HG02623 (cell line): ENCODE measurements at regions not wholly inside any gene's neighbourhood (a gene's known extent, or its start where the extent isn't known, plus 50 kb on each side); places are given as distances from the start of the nearest gene placed in this dataset.
"Not testable (repeated sequence)": the region's sequence is repeated elsewhere in the genome, so short reads cannot be mapped to it uniquely, and the experiment has no call there.

Experiments
- ATAC-seq: cut with Tn5 transposase; IDR thresholded peaks from one replicate; pipeline ENCODE4 v1.9.1; 2021; ENCODE audit warnings: moderate library complexity; ENCODE audit not compliant: unreplicated experiment

DNA sequence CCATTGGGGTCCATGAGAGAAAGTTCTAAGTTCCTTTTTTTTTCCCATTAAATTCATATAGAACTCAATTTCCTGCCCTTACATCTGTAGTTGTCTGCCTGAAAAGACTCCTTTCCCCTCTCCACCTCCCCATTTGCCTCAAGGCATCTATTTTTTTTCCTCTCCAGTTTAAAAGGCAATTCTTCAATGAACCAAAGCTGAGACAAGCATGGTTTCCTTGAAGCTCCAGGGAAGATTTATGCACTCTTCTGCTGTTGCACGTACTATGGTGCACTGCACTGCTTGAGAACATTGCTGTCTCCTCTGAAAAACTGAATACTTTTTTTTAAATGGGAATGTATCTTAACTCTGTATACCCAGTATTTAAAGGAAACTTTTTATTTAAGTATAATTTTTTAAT is 465.2 kb downstream of the CD83 start:
- ATAC-seq, result no peak

- ATAC-seq, result no peak
Measured at GRCh38 chr6:14583826-14584225, 466.3 kb downstream of the CD83 start.

GRCh38 chr6:14584450-14584849 is 466.9 kb downstream of the CD83 start:
- no peak for ATAC-seq

DNA sequence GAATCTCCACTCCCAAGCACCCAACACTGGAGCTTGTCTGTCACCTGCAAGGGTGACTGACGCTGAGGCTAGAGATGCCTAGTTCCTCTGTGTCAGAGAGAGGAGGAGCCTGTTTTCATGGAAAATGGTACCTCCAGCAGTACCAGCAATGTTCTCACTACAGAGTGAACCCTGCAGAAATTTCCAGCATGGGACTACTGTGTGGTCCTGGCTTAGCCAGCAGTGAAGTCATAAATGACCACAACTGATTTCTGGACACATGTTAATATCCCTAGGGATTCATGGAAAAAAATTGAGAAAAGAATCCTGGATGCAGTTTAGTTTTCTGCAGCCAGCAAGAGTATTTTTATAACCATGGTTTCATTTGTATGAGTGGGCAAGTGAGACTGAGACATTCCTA is 468.1 kb downstream of the CD83 start:
- ATAC-seq, result no peak

GRCh38 chr6:14589175-14589574 is 471.6 kb downstream of the CD83 start:
- no peak for ATAC-seq

GRCh38 chr6:14590586-14590985 is 473.0 kb downstream of the CD83 start:
- ATAC-seq, result no peak

DNA sequence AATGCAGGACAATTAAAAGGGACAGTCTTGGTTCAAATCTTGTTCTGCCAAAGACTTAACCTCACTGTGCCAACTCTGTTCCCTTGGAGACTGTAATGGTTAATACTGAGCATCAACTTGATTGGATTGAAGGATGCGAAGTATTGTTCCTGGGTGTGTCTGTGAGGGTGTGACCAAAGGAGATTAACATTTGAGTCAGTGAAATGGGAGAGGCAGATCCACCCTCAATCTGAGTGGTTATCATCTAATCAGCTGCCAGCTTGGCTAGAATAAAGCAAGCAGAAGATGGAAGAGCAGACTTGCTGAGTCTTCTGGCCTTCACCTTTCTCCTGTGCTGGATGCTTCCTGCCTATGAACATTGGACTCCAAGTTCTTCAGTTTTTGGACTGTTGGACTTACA is 474.4 kb downstream of the CD83 start:
- no peak for ATAC-seq

- no peak for ATAC-seq
Measured at GRCh38 chr6:14593286-14593685, 475.7 kb downstream of the CD83 start.

DNA sequence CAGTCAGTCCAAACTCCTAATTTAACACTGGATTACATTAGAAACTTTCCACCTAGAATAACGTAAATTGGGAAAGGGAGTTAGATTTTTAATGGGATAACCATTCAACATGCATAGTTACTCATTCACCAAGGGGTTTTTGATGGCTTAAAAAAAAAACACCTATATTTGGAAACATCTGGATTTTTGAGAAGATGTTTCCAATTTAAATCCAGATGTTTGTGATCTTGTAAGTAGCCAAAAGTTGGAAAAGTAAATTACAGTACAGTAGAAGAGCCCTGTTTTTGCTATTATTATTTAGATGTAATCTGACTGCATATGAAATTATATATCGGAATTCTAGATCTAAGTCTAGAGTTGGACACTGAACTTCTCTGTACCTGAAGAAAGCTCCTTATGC is 478.2 kb downstream of the CD83 start:
- no peak for ATAC-seq

- no peak for ATAC-seq
Measured at GRCh38 chr6:14596410-14596809, 478.8 kb downstream of the CD83 start.

- ATAC-seq, result no peak
Measured at GRCh38 chr6:14597090-14597489, 479.5 kb downstream of the CD83 start.

DNA sequence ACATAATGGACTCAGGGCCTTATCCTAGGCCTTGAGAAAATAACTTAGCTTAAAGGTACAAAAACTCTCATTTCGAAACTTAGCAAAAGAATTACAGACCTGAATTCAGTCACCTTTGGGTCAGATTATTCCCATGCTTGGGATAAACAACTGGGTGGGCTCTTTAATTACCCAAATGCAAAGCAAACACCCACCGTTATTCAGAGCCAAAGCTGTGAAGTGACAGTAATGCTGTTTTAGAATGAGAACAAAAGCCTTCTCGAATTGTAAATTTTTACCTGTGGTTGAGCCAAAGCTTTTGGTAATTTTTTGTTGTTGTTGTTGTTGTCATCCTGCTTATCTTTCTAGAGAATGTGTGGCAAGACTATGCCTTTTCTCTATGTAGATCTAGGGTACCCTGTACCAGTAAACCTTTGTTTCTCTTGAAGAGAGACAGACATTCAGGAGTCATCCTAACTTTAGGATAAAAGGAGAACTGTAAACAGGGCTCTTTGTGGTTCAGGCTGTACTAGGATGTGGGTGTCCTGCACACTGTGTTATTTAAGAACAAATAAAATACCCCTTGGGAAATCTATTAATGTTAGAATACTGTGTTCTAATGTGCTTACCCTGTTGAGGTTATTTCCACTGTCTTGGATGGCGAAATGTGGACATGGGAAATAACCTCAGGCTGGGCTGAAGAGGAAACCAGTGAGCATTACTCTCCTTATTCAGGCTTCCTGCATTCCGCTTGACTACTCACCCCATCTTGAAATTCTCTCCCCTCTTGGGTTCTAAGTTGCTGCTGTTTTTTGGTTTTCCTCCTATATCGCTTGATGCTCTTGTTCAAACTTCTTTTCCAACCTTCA is 480.7 kb downstream of the CD83 start:
- no peak for ATAC-seq

GRCh38 chr6:14600306-14600705 is 482.7 kb downstream of the CD83 start:
- not testable (repeated sequence) for ATAC-seq

DNA sequence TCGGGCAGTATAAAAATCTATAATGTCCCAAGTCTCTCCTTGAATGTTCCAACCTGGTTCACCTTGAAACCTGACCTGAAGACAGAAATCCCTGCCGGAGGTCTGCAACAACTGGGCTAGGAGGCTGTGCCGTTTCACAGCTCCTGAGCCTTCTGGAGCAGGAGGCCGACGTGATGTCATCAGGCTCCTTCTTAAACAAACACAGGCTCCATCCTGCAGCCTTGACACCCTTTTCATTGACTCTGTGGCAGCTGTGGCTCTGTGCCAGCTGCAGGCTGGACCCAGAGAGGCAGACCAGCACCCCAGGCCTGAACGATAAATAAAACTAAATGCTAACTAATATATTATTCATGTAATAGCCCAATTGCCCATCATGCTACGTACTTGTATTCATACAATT is 483.9 kb downstream of the CD83 start:
- no peak for ATAC-seq

DNA sequence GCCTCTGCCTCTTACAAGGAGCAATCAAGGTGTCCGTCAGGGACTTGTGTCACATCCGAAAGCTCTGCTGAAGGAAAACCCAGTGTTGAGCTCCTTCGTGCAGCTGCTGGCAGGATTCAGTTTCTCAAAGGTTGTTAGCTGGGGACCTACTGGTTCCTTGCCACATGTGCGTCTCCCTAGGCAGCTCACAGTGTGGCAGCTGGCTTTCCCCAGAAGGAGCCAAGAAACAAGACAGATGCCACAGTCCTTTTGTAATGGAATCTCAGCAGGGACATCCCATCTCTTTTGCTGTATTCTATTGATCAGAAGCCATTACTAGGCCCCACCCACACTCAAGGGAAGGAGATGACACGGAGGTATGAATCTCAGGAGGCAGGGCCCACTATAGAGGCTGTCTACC is 488.8 kb downstream of the CD83 start:
- ATAC-seq, result no peak

- no peak for ATAC-seq
Measured at GRCh38 chr6:14610141-14610540, 492.6 kb downstream of the CD83 start.

GRCh38 chr6:14612016-14612980 is 494.7 kb downstream of the CD83 start:
- ATAC-seq, result no peak

GRCh38 chr6:14614631-14615030 is 497.1 kb downstream of the CD83 start:
- ATAC-seq, result no peak

GRCh38 chr6:14616656-14617055 is 499.1 kb downstream of the CD83 start:
- ATAC-seq, result no peak

DNA sequence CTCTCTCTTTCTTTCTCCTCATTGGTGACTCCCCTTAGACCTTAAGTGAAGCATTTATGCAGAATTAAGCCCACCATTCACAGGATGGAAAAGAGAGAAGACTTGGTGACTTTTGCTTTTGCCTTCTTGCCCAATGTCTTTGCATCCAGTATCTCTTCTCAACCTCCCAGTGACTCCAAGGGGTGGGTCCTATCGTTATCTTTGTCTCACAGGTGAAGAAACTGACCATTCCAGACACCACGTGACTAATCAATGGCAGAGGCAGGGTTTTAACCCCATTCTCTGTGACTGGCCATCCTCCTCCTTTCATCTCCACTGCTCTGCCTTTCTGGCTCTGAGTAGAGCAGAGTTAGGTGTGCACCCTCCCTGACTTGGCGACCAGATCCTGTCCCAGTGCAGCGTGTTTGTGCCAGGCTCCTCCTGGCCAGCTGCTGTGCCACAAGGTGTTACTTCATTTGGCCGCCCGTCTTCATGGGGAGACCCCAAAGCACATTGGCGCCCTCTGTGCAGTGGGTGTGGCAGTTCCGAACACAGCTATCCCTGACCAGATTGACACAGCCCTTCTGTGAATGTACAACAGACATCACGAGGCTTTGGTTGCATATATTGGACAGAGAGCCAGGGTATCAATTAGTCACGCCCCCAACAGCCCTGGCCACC is 501.3 kb downstream of the CD83 start:
- ATAC-seq, result no peak

GRCh38 chr6:14619419-14619781 is 501.8 kb downstream of the CD83 start:
- no peak for ATAC-seq
